ENCODE measurements at regions not wholly inside any gene's neighbourhood (a gene's known extent, or its start where the extent isn't known, plus 50 kb on each side); places are given as distances from the start of the nearest gene placed in this dataset.

DNA sequence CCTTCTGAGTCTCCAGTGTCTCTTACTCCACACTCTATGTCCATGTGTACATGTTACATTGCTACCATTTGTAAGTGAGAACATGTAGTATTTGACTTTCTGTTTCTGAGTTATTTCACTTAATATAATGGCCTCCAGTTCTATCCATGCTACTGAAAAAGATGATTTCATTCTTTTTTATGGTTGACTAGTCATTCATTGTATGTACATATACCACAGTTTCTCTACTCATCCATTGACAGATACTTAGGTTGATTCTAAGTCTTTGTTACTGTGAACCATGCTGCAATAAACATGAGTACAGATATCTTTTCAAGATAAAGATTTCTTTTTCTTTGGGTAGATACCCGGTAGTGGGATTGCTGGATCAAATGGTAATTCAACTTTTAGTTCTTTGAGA lies 107.1 kb upstream of the CHD1 start:
- Histone ChIP-seq H3K4me1 (no peaks in the 10 kb centered on the region), H3K4me3 (no peak overlapping the region), H3K9me3 (no peaks in the 10 kb centered on the region), H3K27me3 (no peaks in the 10 kb centered on the region), H3K36me3 (no peaks in the 10 kb centered on the region), H3K27ac (no peak overlapping the region)
- no peak for DNase-seq
- no peak for TF ChIP-seq POLR2A (IDR thresholded peaks at IDR 0.05)
- TF ChIP-seq, protein P1, sequence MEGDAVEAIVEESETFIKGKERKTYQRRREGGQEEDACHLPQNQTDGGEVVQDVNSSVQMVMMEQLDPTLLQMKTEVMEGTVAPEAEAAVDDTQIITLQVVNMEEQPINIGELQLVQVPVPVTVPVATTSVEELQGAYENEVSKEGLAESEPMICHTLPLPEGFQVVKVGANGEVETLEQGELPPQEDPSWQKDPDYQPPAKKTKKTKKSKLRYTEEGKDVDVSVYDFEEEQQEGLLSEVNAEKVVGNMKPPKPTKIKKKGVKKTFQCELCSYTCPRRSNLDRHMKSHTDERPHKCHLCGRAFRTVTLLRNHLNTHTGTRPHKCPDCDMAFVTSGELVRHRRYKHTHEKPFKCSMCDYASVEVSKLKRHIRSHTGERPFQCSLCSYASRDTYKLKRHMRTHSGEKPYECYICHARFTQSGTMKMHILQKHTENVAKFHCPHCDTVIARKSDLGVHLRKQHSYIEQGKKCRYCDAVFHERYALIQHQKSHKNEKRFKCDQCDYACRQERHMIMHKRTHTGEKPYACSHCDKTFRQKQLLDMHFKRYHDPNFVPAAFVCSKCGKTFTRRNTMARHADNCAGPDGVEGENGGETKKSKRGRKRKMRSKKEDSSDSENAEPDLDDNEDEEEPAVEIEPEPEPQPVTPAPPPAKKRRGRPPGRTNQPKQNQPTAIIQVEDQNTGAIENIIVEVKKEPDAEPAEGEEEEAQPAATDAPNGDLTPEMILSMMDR (IDR thresholded peaks at IDR 0.05), result no peak
- intact Hi-C loops (cut with DNase I; ENCODE audit: low total_unique reads), result no loop called here

DNA sequence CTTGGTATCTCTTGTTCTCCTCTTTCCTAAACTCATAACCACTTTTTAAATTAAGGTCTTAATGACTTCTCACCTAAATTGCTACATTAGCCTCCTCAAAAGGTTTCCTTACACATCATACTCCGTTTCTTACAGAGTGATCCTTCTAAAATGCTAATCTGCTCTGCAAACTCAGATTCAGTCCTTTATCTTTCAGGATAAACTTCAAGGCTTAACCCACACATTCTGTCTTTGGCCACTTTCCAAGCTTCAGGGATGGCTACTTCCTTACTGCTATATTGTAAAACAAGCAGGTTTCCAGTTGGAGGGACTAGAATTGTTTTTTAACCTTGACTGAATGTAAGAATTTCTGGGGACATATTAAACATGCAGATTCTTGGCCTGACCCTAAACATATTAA lies 105.5 kb upstream of the CHD1 start:
- H3K27me3 ChIP-seq, result no peaks in the 10 kb centered on the region
- H3K36me3 ChIP-seq, result no peaks in the 10 kb centered on the region
- intact Hi-C loops (cut with DNase I; ENCODE audit: low total_unique reads), result loop anchor here (5.0 kb wide), 1 partner anchor 132 kb away; no protein-coding TSS in a partner anchor
- no peak overlapping the region for H3K4me3 ChIP-seq
- H3K9me3 ChIP-seq, result no peaks in the 10 kb centered on the region
- TF ChIP-seq POLR2A (IDR thresholded peaks at IDR 0.05), result no peak
- H3K27ac ChIP-seq, result peak overlapping the region; percentile 61 to 71
- no peaks in the 10 kb centered on the region for H3K4me1 ChIP-seq
- no peak for DNase-seq

DNA sequence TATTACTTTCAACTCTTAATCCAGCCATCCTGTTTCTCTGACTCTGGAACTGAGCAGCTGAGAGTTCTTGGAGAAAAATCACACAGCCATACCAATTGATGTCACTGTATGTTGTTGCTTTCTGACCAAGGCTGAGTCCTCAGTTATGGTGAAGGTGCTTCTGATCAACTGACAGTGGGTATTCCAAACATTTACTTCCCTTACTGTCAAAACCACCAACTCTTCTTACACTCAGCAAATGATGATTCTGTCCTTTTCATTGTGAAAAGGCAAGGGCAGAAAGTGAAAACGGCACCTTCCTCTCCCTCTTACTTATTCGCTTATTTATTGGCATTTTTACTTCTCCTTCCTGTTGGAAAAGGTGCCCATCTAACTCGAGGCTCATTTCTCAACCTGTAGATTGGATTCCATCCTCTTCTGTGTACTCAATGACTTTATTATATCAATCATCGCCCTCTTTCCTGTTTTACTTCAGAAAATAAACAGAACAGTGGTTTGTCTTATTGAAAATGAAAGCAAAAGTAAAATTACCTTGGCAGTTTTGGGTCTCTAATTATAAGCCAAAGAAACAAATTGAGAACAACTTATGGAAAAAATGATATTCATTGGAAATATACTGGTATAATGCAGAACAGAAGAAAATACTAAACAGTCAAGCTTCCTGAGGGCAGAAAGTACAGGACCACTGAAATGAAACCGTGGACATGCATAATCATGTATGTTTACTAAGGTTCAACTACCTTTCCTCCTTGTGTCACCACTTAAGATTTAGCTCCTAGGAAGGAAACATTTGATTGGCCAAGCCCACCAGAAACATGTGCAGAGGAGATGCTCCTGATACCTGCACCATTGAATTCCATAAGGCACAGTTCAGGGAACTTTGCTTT lies 104.5 kb upstream of the CHD1 start:
- intact Hi-C loops (cut with DNase I; ENCODE audit: low total_unique reads), result loop anchor here (5.0 kb wide), 1 partner anchor 131 kb away; no protein-coding TSS in a partner anchor

DNA sequence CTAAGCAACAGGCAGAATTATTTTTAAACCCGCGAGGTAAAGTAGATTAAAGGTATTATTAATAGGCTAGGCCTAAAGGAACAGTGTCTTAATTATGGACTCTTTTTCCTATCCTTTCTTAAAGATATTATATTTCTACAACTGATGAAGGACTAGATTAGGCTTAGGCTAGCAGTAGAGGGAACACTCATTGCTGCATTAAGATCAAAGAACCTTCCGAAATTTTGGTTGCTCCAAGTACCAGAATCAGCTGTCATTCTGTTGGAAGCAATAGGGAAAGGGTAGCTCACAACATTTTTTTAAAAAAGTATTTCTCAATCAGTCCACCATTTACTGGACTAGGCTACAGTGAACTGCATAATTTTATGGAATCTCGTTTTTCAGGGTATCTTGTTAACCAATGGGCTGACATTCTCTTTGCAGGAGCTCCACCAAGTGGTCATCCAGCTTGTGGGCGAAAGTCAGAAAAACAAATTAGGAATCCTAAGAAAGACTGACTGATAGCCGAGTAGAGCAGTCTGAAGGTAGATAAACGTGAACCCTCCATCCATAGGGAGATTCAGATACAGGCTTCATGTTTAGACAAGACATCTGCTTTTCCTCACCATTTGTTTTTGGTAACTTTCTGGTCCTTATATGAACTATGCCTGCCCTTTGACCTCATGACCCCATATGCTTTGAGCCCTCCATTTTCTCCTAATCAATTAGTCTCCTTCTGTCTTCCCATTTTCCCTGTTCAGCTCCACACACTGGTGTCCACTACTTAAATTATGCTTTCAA lies 103.6 kb upstream of the CHD1 start:
- no peaks in the 10 kb centered on the region for H3K9me3 ChIP-seq
- no peak overlapping the region for H3K4me3 ChIP-seq
- H3K36me3 ChIP-seq, result no peaks in the 10 kb centered on the region
- intact Hi-C loops (cut with DNase I; ENCODE audit: low total_unique reads), result loop anchor here (5.0 kb wide), 1 partner anchor 130 kb away; no protein-coding TSS in a partner anchor
- no peaks in the 10 kb centered on the region for H3K27me3 ChIP-seq
- peak; percentile 67 to 71 for DNase-seq
- TF ChIP-seq, protein P1 (IDR thresholded peaks at IDR 0.05), result peak; percentile 77 to 84 (median 79)
- TF ChIP-seq POLR2A (IDR thresholded peaks at IDR 0.05), result no peak
- H3K27ac ChIP-seq, result peak overlapping the region; percentile 61 to 71
- no peaks in the 10 kb centered on the region for H3K4me1 ChIP-seq

More for the DNA sequence above, 104.5 kb upstream of the CHD1 start:
- H3K27me3 ChIP-seq, result no peaks in the 10 kb centered on the region
- H3K4me3 ChIP-seq, result peak overlapping the region; percentile 5 to 23
- TF ChIP-seq, protein P1 (IDR thresholded peaks at IDR 0.05), result no peak
- TF ChIP-seq POLR2A (IDR thresholded peaks at IDR 0.05), result no peak
- no peaks in the 10 kb centered on the region for H3K9me3 ChIP-seq
- peak overlapping the region; percentile 61 to 71 for H3K27ac ChIP-seq
- H3K36me3 ChIP-seq, result no peaks in the 10 kb centered on the region
- no peak for DNase-seq
- H3K4me1 ChIP-seq, result no peaks in the 10 kb centered on the region

DNA sequence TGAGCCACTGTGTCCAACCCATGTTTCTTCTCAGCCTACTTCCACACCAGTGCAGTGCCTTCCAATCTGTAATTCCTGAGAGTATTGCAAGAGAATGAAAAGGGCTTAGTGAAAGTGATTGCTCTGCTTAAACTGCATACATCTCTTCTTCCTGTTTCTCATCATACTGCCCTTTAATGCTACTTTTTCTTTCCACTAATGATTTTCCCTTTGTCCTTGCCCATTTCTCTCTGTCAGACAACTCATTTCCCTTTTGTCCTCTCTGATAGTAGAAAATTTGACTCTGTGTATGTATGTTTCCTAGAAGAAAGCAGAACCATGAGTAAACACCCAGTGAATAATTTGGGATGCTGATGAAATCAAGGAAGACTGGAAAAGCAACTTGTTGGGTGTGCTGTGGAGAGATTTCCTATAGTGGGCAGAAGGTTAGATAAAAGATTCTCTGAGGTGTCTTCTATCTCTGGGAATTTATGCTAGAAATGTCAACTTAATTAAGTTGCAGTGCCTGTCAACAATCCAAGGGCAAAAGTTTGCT lies 102.2 kb upstream of the CHD1 start:
- Histone ChIP-seq H3K36me3 (no peaks in the 10 kb centered on the region), H3K9me3 (no peaks in the 10 kb centered on the region), H3K27ac (no peak overlapping the region), H3K27me3 (no peaks in the 10 kb centered on the region), H3K4me1 (no peaks in the 10 kb centered on the region), H3K4me3 (no peak overlapping the region)
- TF ChIP-seq, protein P1 (IDR thresholded peaks at IDR 0.05), result no peak
- no peak for TF ChIP-seq POLR2A (IDR thresholded peaks at IDR 0.05)
- DNase-seq, result no peak
- intact Hi-C loops (cut with DNase I; ENCODE audit: low total_unique reads), result loop anchor here (5.0 kb wide), 1 partner anchor 129 kb away; no protein-coding TSS in a partner anchor
